H1 (cell line): ENCODE measurements at regions not wholly inside any gene's neighbourhood (a gene's known extent, or its start where the extent isn't known, plus 50 kb on each side); places are given as distances from the start of the nearest gene placed in this dataset.

Source experiments
- TF ChIP-seq, protein P1 (sequence below), 3 experiments: IDR thresholded peaks; 1 replicate in 2 of 3; 2 replicates in 1 of 3; pipeline versions ENCODE4 v1.5.1 to v1.6.1; 2011; ENCODE audit warnings: low read length in 3 of 3, mild to moderate bottlenecking in 3 of 3, inconsistent platforms in 2 of 3, low read depth in 1 of 3, moderate library complexity in 1 of 3; ENCODE audit not compliant: insufficient read depth in 1 of 3; ENCODE audit errors: control extremely low read depth in 1 of 3

DNA sequence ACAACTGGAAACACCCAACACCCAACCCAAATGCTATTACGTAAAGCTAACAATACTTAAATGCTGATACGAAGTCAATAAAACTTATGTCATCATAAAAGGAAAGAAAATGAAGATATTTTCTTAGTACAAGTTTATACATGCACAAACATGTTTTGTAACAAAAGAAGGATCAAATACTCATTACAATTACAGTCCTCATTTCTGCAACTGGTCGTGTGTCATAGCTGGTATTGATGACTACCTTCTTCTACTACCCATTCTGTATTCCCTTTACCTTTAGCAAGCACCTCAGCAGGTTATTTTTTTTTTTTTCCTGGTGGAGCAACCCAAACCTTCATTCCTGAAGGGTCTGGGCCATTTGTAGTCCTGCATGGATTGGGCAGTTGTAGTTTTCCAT is 1298.5 kb downstream of the SUCLG1 start (continued):
- TF ChIP-seq, protein P1, sequence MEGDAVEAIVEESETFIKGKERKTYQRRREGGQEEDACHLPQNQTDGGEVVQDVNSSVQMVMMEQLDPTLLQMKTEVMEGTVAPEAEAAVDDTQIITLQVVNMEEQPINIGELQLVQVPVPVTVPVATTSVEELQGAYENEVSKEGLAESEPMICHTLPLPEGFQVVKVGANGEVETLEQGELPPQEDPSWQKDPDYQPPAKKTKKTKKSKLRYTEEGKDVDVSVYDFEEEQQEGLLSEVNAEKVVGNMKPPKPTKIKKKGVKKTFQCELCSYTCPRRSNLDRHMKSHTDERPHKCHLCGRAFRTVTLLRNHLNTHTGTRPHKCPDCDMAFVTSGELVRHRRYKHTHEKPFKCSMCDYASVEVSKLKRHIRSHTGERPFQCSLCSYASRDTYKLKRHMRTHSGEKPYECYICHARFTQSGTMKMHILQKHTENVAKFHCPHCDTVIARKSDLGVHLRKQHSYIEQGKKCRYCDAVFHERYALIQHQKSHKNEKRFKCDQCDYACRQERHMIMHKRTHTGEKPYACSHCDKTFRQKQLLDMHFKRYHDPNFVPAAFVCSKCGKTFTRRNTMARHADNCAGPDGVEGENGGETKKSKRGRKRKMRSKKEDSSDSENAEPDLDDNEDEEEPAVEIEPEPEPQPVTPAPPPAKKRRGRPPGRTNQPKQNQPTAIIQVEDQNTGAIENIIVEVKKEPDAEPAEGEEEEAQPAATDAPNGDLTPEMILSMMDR (IDR thresholded peaks at IDR 0.05; ENCODE audit: control extremely low read depth in 1 of 3, insufficient read depth in 1 of 3, low read depth in 1 of 3, low read length in 3 of 3), result no peak
